Inflammatory macrophage (primary cell): ENCODE measurements at regions not wholly inside any gene's neighbourhood (a gene's known extent, or its start where the extent isn't known, plus 50 kb on each side); places are given as distances from the start of the nearest gene placed in this dataset.

Source experiments
- DNase-seq, 2 donors: peaks; one replicate each; pipeline ENCODE4 v3.0.0-alpha.2; 2020 to 2022

DNA sequence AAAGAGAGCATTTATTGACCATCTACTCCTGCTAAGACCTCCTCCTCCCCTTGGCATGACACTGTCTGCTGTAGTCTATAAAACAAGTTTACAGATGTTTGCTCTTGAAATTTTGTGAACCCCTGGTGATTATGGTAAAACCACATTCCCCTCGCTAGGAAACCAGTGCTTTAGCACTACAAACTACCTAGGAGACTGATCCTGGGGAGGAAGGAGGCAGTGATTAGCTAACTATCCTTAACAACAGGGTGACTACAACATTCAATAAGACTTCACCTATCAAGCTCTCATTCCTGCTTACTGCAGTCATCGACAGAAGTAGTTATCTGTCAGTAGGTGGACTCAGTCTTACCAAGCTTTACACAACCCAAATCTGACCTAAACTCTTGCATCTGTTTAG is 371.3 kb downstream of the TUSC7 start:
- no peak for DNase-seq

GRCh38 chr3:117084277-117084676 is 374.7 kb downstream of the TUSC7 start:
- DNase-seq: peak; percentile 72 to 83

GRCh38 chr3:117084739-117085270 is 375.2 kb downstream of the TUSC7 start:
- DNase-seq: no peak

- DNase-seq: no peak
These were observed 382.1 kb downstream of the TUSC7 start for GRCh38 chr3:117091676-117092075.

DNA sequence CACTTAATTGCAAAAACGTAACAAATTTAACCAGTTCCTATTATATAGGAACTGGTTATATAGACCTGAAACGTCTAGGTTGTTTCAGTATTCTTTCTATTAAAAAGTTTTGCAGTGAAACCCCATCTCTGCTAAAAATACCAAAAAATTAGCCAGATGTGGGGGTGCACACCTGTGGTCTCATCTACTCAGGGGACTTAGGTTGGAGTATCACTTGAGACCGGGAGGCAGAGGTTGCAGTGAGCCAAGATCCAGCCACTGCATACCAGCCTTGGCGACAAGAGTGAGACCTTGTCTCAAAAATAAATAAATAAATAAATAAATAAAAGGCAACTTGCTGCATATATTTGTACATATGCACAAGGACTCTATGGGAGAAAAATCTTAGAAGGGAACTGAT is 387.0 kb downstream of the TUSC7 start:
- no peak for DNase-seq

GRCh38 chr3:117097351-117097750 is 387.8 kb downstream of the TUSC7 start:
- no peak for DNase-seq

GRCh38 chr3:117101697-117102096 is 392.1 kb downstream of the TUSC7 start:
- no peak for DNase-seq

DNA sequence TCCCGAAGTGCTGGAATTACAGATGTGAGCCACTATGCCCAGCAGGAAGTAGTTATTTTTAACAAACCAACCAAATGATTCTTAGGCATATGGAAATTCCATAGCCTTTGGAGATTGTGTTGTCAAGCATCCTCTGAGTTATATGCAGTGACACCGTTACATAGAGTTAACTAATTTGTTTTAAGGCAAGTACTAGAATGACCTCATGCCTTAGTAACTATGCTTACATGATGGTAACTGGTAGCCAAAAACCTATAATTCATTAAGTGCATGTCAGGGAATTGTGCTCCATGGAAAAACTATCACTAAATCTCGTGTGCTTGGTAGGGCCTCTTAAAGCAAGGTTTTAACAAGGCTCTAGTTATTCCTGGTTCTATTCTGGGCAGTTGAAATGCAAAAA is 392.8 kb downstream of the TUSC7 start:
- no peak for DNase-seq

DNA sequence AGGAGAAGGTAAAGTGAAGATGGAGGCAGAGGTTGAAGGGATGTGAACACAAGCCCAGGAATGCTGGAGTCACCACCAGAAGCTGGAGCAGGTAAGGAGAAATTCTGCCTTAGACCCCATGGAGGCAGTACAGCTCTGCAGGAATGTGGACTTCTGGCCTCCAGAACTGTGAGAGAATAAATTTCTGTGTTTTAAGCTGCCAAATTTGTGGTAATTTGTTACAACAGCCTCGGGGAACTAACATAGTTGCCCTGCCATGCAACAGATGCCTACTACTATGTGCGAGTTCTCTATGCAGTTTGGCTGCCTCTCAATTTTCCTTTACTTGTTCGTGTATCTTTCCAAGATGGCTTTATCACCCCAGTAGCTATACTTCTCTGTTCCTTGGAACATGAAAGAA is 394.1 kb downstream of the TUSC7 start:
- no peak for DNase-seq

DNA sequence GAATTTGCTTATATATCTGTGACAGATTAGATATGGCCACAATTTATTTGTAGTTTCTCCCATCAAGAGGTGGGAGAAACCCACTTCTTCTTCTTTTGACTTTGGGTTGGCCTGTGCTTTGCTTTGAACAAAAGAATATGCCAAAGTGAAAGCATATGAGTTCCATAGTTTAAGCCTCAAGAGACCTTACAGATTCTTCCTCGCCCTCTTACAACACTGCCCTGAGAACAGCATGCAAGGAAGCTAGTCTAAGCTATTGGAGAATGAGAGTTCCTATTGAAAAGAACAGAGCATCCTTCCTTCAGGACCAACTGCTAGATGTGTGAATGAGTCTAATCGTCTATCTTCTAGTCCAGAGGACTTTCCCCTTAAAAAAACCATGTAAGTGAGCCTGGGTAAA is 394.8 kb downstream of the TUSC7 start:
- no peak for DNase-seq

GRCh38 chr3:117104792-117105191 is 395.2 kb downstream of the TUSC7 start:
- DNase-seq: no peak

DNA sequence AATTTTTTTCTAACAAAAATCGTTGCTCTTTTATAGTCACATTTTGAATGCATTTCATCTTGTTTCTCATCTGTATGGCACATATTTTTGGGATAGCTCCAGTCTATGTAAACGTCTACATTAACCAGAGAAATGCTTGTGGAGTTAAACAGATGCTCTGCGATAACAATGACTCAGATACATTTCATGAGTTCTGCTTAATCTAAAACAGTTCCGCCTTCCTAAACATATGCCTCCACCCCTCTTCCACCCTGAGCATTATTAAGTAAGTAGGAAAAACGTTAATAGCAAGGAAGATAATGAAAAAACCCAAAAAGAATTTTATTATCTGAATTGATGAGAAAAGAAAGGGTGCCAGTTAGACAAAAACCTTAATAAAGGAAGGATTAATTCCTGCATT is 396.1 kb downstream of the TUSC7 start:
- no peak for DNase-seq

GRCh38 chr3:117106396-117106795 is 396.8 kb downstream of the TUSC7 start:
- no peak for DNase-seq

GRCh38 chr3:117107946-117108345 is 398.4 kb downstream of the TUSC7 start:
- no peak for DNase-seq

DNA sequence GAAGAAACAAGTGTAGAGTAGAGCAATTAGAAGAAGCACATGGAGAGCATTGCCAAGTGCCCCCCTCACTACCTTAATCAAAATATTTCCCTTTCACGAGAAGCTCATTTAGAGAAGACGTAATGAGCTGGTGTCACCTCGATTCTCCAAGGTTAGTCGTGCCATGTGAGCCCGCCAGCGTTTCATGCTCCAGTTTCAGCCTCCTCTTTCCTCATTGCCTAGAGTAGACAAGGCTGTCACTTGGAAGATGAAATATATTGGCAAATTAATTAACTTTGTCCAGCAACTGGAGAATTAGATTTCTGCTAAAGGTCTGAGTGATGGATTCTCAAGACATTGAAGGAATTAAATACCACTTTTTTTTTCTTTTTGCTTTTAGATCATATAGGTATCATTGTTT is 399.6 kb downstream of the TUSC7 start:
- no peak for DNase-seq

GRCh38 chr3:117114517-117115265 is 405.1 kb downstream of the TUSC7 start:
- DNase-seq: no peak

- DNase-seq: no peak
These were observed 407.8 kb downstream of the TUSC7 start for GRCh38 chr3:117117188-117117936.

- no peak for DNase-seq
These were observed 409.0 kb downstream of the TUSC7 start for GRCh38 chr3:117118604-117119003.

GRCh38 chr3:117120014-117120413 is 410.4 kb downstream of the TUSC7 start:
- no peak for DNase-seq

- no peak for DNase-seq
These were observed 413.0 kb downstream of the TUSC7 start for GRCh38 chr3:117122609-117123008.

DNA sequence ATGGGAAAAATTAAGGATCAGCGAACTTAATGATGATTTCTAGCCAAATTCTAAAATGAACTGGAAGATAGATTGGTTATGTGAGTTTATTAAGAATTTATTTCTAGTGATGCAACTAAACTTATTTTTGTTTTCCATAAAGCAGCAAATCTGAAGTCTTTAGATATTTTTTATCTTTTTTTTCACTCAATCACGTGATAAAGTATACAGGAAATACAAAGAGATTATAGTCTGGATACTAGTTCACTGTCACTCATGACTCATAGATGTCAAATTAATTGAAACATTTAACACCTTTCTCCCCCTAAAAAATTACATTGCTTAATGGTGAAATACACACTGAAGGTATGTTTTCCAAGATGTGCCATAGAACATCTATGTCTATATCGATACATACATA is 416.9 kb downstream of the TUSC7 start:
- DNase-seq: no peak

GRCh38 chr3:117126946-117127546 is 417.5 kb downstream of the TUSC7 start:
- no peak for DNase-seq

DNA sequence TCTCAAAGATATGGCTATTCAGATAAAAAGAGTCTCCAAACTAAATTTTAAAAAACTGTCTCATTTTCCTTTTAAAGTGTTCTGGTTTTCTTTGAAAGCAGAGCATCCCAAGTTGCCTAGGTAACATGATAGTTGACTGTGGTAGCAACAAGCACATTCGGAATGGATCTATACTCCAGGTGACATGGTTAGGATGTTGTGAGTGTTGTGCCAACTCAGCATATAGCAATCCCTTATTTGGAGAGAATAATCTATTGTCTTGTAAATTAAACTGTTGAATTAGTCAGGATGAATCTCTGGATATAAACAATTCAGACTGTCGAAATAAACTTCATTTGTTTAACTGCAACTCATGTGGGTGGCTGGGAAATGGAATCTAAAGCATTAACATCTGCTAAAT is 418.6 kb downstream of the TUSC7 start:
- no peak for DNase-seq

- no peak for DNase-seq
These were observed 419.3 kb downstream of the TUSC7 start for GRCh38 chr3:117128872-117129271.
